Testis (tissue), 2 donors: ENCODE measurements at regions not wholly inside any gene's neighbourhood (a gene's known extent, or its start where the extent isn't known, plus 50 kb on each side); places are given as distances from the start of the nearest gene placed in this dataset.

Experiments
- DNase-seq: peaks from one replicate; pipeline ENCODE4 v3.0.0-alpha.2; 2019
- H3K27ac ChIP-seq, 2 donors: fragments of 200-600 bp; sonication (generic); one replicate each; pipeline ENCODE4 v1.5.1; 2019
- H3K27me3 ChIP-seq: fragments of 200-600 bp; sonication (generic); one replicate; pipeline ENCODE4 v1.5.1; 2019
- H3K36me3 ChIP-seq: fragments of 200-600 bp; sonication (generic); one replicate; pipeline ENCODE4 v1.5.1; 2017; ENCODE audit warnings: low read depth; ENCODE audit errors: missing control alignments
- H3K4me1 ChIP-seq: fragments of 200-600 bp; sonication (generic); one replicate; pipeline ENCODE4 v1.5.1; 2019
- H3K4me3 ChIP-seq, 2 donors: fragments of 200-600 bp; sonication (generic); one replicate each; pipeline ENCODE4 v1.5.1; 2017 to 2019
- H3K9me3 ChIP-seq: fragments of 200-600 bp; sonication (generic); one replicate; pipeline ENCODE4 v1.5.1; 2017
- POLR2A ChIP-seq: fragments of 450-650 bp; IDR thresholded peaks from one replicate; pipeline ENCODE4 v1.6.1; 2017; ENCODE audit warnings: antibody characterized with exemption, mild to moderate bottlenecking, moderate library complexity
- WGBS, 2 donors: methylation state at CpG; one replicate each; pipeline ENCODE4 v1.1.5; 2018; 5-methylcytosine and 5-hydroxymethylcytosine counted together
- intact Hi-C: fragments of 100-400 bp; cut with DNase I; formaldehyde crosslinking; loops from one replicate; pipeline ENCODE4 v1.15.1; 2023; ENCODE audit warnings: low total_unique reads
- microRNA-seq, 2 donors: library from miRNA; unstranded; fragments of <30 nt; microRNA quantifications; one replicate each; pipeline ENCODE4, GENCODE V29; 2016; ENCODE audit warnings: borderline number of aligned reads in 2 of 2, borderline replicate concordance in 1 of 2
- small RNA-seq, 2 donors: library from RNA; depleted of rRNA; stranded (forward); fragments of <200 nt; gene quantifications; one replicate each; pipeline ENCODE3, GENCODE V24; 2016
- TF ChIP-seq, protein P1 (sequence below), 3 experiments: fragments of 450-650 bp in 2 of 3; fragments of 200-600 bp in 1 of 3; sonication (generic) in 1 of 3; IDR thresholded peaks; one replicate each; pipeline ENCODE4 v1.5.1; 2016 to 2019; ENCODE audit warnings: antibody characterized with exemption in 3 of 3, mild to moderate bottlenecking in 2 of 3, moderate library complexity in 1 of 3

DNA sequence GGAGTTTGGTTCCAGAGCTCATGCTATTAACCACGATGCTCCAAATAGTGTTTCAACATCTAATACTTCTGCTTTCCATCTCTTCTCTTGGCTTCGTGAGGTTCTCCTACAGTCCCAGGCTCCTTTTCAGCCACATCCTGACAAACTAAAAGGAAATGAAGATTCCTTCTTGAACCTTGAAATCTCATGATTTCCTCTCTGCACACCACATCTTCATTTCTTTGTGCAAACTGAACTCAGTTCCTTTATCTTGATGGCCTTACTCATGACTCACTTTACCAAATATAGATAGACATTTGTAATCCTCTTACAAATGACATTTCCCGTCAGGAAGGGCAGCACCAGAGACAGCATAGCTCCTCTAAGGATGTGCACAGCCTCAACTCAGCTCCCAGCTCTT lies 50.0 kb upstream of the ITGA4 start:
- H3K4me1 ChIP-seq = no peaks in the 10 kb centered on the region
- DNase-seq = no peak
- no peak overlapping the region for H3K4me3 ChIP-seq
- TF ChIP-seq, protein P1, sequence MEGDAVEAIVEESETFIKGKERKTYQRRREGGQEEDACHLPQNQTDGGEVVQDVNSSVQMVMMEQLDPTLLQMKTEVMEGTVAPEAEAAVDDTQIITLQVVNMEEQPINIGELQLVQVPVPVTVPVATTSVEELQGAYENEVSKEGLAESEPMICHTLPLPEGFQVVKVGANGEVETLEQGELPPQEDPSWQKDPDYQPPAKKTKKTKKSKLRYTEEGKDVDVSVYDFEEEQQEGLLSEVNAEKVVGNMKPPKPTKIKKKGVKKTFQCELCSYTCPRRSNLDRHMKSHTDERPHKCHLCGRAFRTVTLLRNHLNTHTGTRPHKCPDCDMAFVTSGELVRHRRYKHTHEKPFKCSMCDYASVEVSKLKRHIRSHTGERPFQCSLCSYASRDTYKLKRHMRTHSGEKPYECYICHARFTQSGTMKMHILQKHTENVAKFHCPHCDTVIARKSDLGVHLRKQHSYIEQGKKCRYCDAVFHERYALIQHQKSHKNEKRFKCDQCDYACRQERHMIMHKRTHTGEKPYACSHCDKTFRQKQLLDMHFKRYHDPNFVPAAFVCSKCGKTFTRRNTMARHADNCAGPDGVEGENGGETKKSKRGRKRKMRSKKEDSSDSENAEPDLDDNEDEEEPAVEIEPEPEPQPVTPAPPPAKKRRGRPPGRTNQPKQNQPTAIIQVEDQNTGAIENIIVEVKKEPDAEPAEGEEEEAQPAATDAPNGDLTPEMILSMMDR (IDR thresholded peaks at IDR 0.05) = no peak
- TF ChIP-seq POLR2A = no peak
- intact Hi-C loops = no loop called here
- no peaks in the 10 kb centered on the region for H3K27me3 ChIP-seq
- WGBS, 2 donors = 86 to 91% methylated on average over 3 of the region's 3 CpGs
- H3K27ac ChIP-seq = no peak overlapping the region
- no peaks in the 10 kb centered on the region for H3K36me3 ChIP-seq
- H3K9me3 ChIP-seq = no peaks in the 10 kb centered on the region

Small RNAs in the stretch of these regions (microRNA-seq; reads per million reads assigned to microRNA genes)
- 0 reads per million in 2 donors for gene MIR4437

Small RNAs in the stretch of these regions (small RNA-seq; reads per million reads assigned to genes)
- 0 reads per million in 2 donors for gene MIR4437
